Peyer's patch (tissue), 4 donors: ENCODE measurements at regions not wholly inside any gene's neighbourhood (a gene's known extent, or its start where the extent isn't known, plus 50 kb on each side); places are given as distances from the start of the nearest gene placed in this dataset.
"Not testable (repeated sequence)": the region's sequence is repeated elsewhere in the genome, so short reads cannot be mapped to it uniquely, and the experiment has no call there.

Source experiments
- DNase-seq, 3 donors: peaks; one replicate each; pipeline ENCODE4 v3.0.0-alpha.2; 2017 to 2019
- H3K27ac ChIP-seq, 4 donors: fragments of 200-600 bp; sonication (generic); one replicate each; pipeline ENCODE4 v1.5.1; 2016 to 2019
- H3K27me3 ChIP-seq, 2 donors: fragments of 200-600 bp; sonication (generic); one replicate each; pipeline ENCODE4 v1.5.1; 2019
- H3K36me3 ChIP-seq, 3 donors: fragments of 200-600 bp; sonication (generic); one replicate each; pipeline ENCODE4 v1.5.1; 2016 to 2019
- H3K4me1 ChIP-seq, 4 donors: fragments of 200-600 bp; sonication (generic); one replicate each; pipeline ENCODE4 v1.5.1; 2016 to 2019
- H3K4me3 ChIP-seq, 4 donors: fragments of 200-600 bp; sonication (generic); 1 replicate in 3 of 4; 2 replicates in 1 of 4; pipeline ENCODE4 v1.5.1; 2016 to 2019; ENCODE audit warnings: mild to moderate bottlenecking in 1 of 4
- H3K9me3 ChIP-seq, 4 donors: fragments of 200-600 bp; sonication (generic); one replicate each; pipeline ENCODE4 v1.5.1; 2016 to 2019; ENCODE audit warnings: mild to moderate bottlenecking in 1 of 4
- POLR2A ChIP-seq, 2 donors: fragments of 450-650 bp; IDR thresholded peaks; one replicate each; pipeline ENCODE4 v1.5.1; 2017; ENCODE audit warnings: antibody characterized with exemption in 2 of 2, mild to moderate bottlenecking in 2 of 2, moderate library complexity in 2 of 2
- TF ChIP-seq, protein P1 (sequence below), 6 experiments: fragments of 450-650 bp in 4 of 6; fragments of 200-600 bp in 2 of 6; sonication (generic) in 1 of 6; IDR thresholded peaks; one replicate each; pipeline ENCODE4 v1.5.1; 2017 to 2019; ENCODE audit warnings: antibody characterized with exemption in 6 of 6, mild to moderate bottlenecking in 3 of 6, moderate library complexity in 1 of 6

DNA sequence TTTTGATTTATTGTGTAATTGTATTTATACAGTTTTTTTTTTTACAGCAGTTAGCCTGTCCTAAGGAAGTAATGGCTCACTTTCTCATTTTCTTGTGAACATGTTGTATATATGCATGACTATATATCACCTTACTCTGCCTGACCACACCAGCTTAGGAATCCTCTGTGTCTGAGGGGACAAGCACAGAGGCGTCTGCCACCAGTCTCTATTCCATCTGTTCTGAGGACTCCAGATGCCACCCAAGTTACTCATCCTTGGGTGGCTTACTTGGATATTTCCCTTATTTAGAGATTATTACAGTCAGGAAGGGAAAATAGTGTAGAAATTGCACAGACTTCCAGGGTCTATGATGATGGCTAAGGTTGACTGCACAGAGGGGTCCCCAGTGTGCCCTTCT lies 256.3 kb upstream of the C9orf72 start:
- no peak for DNase-seq
- H3K4me1 ChIP-seq, result no peaks in the 10 kb centered on the region
- no peaks in the 10 kb centered on the region for H3K27me3 ChIP-seq
- H3K4me3 ChIP-seq, result no peak overlapping the region
- TF ChIP-seq, protein P1, sequence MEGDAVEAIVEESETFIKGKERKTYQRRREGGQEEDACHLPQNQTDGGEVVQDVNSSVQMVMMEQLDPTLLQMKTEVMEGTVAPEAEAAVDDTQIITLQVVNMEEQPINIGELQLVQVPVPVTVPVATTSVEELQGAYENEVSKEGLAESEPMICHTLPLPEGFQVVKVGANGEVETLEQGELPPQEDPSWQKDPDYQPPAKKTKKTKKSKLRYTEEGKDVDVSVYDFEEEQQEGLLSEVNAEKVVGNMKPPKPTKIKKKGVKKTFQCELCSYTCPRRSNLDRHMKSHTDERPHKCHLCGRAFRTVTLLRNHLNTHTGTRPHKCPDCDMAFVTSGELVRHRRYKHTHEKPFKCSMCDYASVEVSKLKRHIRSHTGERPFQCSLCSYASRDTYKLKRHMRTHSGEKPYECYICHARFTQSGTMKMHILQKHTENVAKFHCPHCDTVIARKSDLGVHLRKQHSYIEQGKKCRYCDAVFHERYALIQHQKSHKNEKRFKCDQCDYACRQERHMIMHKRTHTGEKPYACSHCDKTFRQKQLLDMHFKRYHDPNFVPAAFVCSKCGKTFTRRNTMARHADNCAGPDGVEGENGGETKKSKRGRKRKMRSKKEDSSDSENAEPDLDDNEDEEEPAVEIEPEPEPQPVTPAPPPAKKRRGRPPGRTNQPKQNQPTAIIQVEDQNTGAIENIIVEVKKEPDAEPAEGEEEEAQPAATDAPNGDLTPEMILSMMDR (IDR thresholded peaks at IDR 0.05), result no peak
- TF ChIP-seq POLR2A (IDR thresholded peaks at IDR 0.05), result no peak
- H3K36me3 ChIP-seq, result no peaks in the 10 kb centered on the region
- H3K9me3 ChIP-seq, result no peaks in the 10 kb centered on the region
- H3K27ac ChIP-seq, result no peak overlapping the region

DNA sequence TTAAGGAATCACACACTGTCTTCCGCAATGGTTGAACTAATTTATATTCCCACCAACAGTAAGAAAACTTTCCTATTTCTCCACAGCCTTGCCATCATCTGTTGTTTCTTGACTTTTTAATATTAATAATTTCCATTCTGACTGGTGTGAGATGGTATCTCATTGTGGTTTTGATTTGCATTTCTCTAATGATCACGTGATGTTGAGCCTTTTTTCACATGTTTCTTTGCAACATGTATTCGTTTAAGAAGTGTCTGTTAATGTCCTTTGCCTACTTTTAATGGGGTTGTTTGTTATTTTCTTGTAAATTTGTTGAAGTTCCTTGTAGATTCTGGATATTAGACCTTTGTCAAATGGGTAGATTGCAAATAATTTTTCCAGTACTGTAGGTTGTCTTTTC lies 258.8 kb upstream of the C9orf72 start:
- not testable (repeated sequence) for H3K4me1 ChIP-seq, H3K36me3 ChIP-seq, H3K27ac ChIP-seq, H3K9me3 ChIP-seq, H3K27me3 ChIP-seq, DNase-seq, H3K4me3 ChIP-seq

DNA sequence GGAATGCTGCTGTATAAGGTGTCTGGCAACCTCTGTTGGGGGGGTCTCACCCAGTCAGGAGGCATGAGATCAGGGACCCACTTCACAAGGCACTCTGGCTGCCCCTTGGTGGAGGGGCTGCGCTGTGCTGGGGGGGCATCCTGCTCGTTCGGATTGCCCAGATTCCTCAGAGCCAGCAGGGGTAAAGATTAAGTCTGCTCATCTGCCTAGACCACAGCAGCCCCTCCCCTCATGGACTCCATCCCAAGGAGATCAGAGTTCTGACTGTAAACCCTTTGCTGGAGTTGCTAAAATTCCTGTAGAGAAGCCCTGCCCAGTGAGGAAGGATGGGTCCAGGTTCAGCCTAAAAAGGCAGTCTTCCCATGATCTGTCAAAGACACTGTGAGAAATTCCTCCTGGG lies 262.0 kb upstream of the C9orf72 start:
- no peak for TF ChIP-seq POLR2A (IDR thresholded peaks at IDR 0.05)
- TF ChIP-seq, protein P1 (IDR thresholded peaks at IDR 0.05), result no peak
- no peak for DNase-seq
- Histone ChIP-seq H3K9me3 (no peaks in the 10 kb centered on the region), H3K4me3 (no peak overlapping the region), H3K27ac (no peak overlapping the region), H3K27me3 (no peaks in the 10 kb centered on the region), H3K4me1 (no peaks in the 10 kb centered on the region), H3K36me3 (no peaks in the 10 kb centered on the region)

DNA sequence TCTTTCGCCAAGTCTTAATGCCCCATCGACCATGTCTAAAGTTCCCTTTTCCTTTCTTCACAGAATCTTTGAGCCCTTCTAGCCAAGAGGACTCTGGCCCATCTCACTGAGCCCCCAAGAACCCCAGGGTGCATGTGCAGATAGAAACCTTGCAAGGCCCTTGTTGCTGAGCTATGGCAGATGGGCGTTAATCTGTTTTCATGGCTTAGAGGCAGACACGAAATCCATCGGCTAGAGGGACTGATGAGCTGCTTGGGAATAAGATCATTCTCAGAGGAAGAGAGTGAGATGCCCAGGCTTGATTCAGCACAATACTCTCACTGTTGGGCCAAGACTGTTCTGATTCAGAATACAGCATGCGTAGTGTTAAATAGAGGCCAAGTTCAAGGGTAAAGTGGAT lies 262.5 kb upstream of the C9orf72 start:
- no peak for DNase-seq
- no peak for TF ChIP-seq POLR2A (IDR thresholded peaks at IDR 0.05)
- no peaks in the 10 kb centered on the region for H3K36me3 ChIP-seq
- H3K27ac ChIP-seq, result no peak overlapping the region
- H3K9me3 ChIP-seq, result no peaks in the 10 kb centered on the region
- H3K4me1 ChIP-seq, result no peaks in the 10 kb centered on the region
- no peaks in the 10 kb centered on the region for H3K27me3 ChIP-seq
- H3K4me3 ChIP-seq, result no peak overlapping the region

DNA sequence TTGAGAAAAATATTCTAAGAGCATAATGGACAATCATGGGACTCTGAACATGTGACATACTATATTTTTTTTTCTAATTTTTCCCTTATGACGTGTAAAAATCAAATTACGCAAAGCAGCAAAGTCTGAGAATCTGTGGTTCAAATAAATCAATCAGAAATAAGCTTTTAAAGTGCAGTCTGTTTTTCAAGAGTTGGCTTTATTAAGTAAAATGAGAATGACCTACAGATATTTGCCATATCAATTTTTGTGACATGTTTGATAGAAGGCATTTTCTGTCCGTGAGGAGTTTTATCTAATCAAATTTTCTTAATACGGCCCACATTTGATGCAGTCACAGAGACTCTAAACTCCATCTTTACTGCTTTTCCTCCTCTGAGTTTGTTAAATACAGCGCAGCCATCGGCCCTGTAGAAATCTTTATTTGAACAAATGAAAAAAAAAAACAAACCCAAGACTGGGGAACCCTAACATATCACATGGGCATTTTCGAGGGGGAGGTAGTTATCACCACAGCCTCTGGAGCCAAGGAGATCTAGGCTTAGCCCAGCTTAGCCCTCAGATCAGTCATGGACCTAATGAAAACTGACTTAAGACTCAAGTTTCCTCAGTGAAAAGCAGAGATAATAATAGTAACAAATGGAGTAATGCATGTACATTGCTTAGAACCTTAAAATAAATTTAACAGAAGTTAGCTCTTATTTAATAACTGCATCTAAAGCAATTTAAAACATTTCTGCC lies 263.6 kb upstream of the C9orf72 start:
- Histone ChIP-seq H3K9me3 (no peaks in the 10 kb centered on the region), H3K4me1 (no peaks in the 10 kb centered on the region), H3K27ac (no peak overlapping the region), H3K4me3 (no peak overlapping the region), H3K27me3 (no peaks in the 10 kb centered on the region), H3K36me3 (no peaks in the 10 kb centered on the region)
- TF ChIP-seq, protein P1 (IDR thresholded peaks at IDR 0.05), result no peak
- TF ChIP-seq POLR2A (IDR thresholded peaks at IDR 0.05), result no peak
- no peak for DNase-seq

DNA sequence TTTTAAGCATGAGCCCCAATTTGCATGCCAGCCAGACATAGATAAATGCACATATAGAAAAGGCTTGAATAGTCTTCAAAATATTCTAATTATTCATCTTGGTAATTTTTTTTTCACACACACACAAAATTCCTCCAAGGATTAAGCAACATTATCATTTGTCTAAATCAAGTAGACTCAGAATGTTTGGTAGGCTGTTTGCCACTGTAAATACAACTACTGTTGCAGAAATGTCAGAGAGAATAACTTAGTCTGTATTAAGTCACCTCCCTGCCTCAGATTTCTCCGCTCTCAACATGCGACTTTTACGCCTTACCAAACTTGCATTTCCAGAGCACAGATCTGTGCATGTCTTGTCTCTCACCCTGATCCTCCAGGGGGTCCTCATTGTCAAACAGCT lies 265.6 kb upstream of the C9orf72 start:
- no peaks in the 10 kb centered on the region for H3K36me3 ChIP-seq
- no peak for DNase-seq
- no peak overlapping the region for H3K4me3 ChIP-seq
- no peak overlapping the region for H3K27ac ChIP-seq
- no peaks in the 10 kb centered on the region for H3K9me3 ChIP-seq
- no peak for TF ChIP-seq POLR2A (IDR thresholded peaks at IDR 0.05)
- TF ChIP-seq, protein P1 (IDR thresholded peaks at IDR 0.05), result no peak
- no peaks in the 10 kb centered on the region for H3K27me3 ChIP-seq
- no peaks in the 10 kb centered on the region for H3K4me1 ChIP-seq

DNA sequence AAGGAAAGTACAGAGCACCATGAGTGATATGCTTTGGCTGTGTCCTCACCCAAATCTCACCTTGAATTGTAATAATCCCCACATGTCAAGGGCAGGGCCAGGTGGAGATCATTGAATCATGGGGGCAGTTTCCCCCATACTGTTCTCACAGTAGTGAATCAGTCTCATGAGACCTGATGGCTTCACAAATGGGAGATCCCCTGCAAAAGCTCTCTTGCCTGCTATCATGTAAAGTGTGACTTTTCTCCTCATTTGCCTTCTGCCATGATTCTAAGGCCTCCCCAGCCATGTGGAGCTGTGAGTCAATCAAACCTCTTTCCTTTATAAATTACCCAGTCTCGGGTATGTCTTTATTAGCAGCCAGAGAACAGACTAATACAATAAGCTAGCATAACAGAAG lies 266.5 kb upstream of the C9orf72 start:
- not testable (repeated sequence) for H3K36me3 ChIP-seq, H3K4me1 ChIP-seq, H3K9me3 ChIP-seq, DNase-seq, H3K4me3 ChIP-seq, H3K27ac ChIP-seq, H3K27me3 ChIP-seq
